Endodermal cell (in vitro differentiated cells): ENCODE measurements at regions not wholly inside any gene's neighbourhood (a gene's known extent, or its start where the extent isn't known, plus 50 kb on each side); places are given as distances from the start of the nearest gene placed in this dataset.
A peak's percentile ranks its signal among the peaks of the same experiment; 100 is the strongest.

Source experiments
- DNase-seq: peaks from one replicate; pipeline ENCODE4 v3.0.0-alpha.2; 2017
- H3K27ac ChIP-seq: 2 replicates; pipeline ENCODE4 v1.5.1; 2013; ENCODE audit warnings: mild to moderate bottlenecking, low read depth, low read length, moderate library complexity
- H3K27me3 ChIP-seq: 2 replicates; pipeline ENCODE4 v1.6.1; 2013; ENCODE audit warnings: mild to moderate bottlenecking, low read length, moderate library complexity; ENCODE audit not compliant: insufficient read depth, control insufficient read depth, poor library complexity, severe bottlenecking
- H3K36me3 ChIP-seq: 2 replicates; pipeline ENCODE4 v1.7.0; 2013; ENCODE audit warnings: mild to moderate bottlenecking, low read length, moderate library complexity; ENCODE audit not compliant: control insufficient read depth, insufficient read depth
- H3K4me1 ChIP-seq: one replicate; pipeline ENCODE4 v1.7.0; 2013; ENCODE audit warnings: low read length; ENCODE audit not compliant: control insufficient read depth, insufficient read depth
- H3K4me3 ChIP-seq: 2 replicates; pipeline ENCODE4 v1.5.1; 2013; ENCODE audit warnings: mild to moderate bottlenecking, low read length, moderate library complexity
- H3K9ac ChIP-seq: 2 replicates; pipeline ENCODE4 v1.6.1; 2013; ENCODE audit warnings: mild to moderate bottlenecking, low read length, moderate library complexity; ENCODE audit not compliant: poor library complexity, severe bottlenecking; ENCODE audit errors: extremely low read depth
- H3K9me3 ChIP-seq: 2 replicates; pipeline ENCODE4 v1.6.1; 2013; ENCODE audit warnings: mild to moderate bottlenecking, low read length, moderate library complexity; ENCODE audit not compliant: control insufficient read depth
- H3K27ac Mint-ChIP-seq: 2 replicates; pipeline ENCODE4 v1.8.0; 2020; ENCODE audit warnings: mixed read lengths
- H3K27me3 Mint-ChIP-seq: 2 replicates; pipeline ENCODE4 v1.8.0; 2021; ENCODE audit warnings: mild to moderate bottlenecking, mixed read lengths; ENCODE audit not compliant: insufficient read depth
- H3K36me3 Mint-ChIP-seq: 2 replicates; pipeline ENCODE4 v1.8.0; 2020; ENCODE audit warnings: low read depth, mixed read lengths
- H3K4me1 Mint-ChIP-seq: 2 replicates; pipeline ENCODE4 v1.8.0; 2020; ENCODE audit warnings: mixed read lengths
- H3K4me3 Mint-ChIP-seq: 2 replicates; pipeline ENCODE4 v1.8.0; 2020; ENCODE audit warnings: mild to moderate bottlenecking, moderate library complexity, mixed read lengths
- H3K9me3 Mint-ChIP-seq: 2 replicates; pipeline ENCODE4 v1.8.0; 2020; ENCODE audit warnings: mild to moderate bottlenecking, mixed read lengths
- WGBS, 2 experiments: methylation state at CpG; one replicate each; pipeline versions ENCODE4 v1.1.5 to v1.1.7; 2013; ENCODE audit warnings: missing lambda C conversion rate in 2 of 2, mixed read lengths in 1 of 2; ENCODE audit not compliant: insufficient coverage in 1 of 2, insufficient read length in 1 of 2; 5-methylcytosine and 5-hydroxymethylcytosine counted together
- TF ChIP-seq, protein P1 (sequence below): fragments of 200-600 bp; sonication (generic); conservative IDR thresholded peaks from 2 replicates; pipeline ENCODE4 v1.5.0; 2021; ENCODE audit warnings: antibody characterized with exemption, mild to moderate bottlenecking

DNA sequence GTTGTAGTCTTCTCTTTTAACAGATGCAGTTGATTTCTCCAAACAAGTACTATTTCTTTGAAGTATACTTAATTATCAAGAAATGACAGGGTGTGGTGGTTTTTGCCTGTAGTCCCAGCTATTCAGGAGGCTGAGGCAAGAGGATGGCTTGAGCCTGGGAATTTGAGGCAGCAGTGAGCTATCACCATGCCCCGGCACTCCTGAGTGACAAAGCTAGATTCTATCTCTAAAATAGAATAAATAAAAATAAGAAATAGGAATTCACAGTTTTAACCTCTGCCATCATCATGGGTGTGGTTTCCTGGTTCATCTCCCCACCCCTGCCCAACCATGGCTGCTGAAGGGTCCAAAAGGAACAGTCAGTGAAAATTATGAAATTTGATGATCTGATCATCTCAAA is 290.2 kb upstream of the FLRT2 start:
- H3K9me3 Mint-ChIP-seq: no peaks in the 10 kb centered on the region
- H3K27me3 Mint-ChIP-seq: no peaks in the 10 kb centered on the region
- Histone ChIP-seq H3K4me3 (no peak overlapping the region), H3K9ac (no peak overlapping the region), H3K9me3 (no peaks in the 10 kb centered on the region), H3K4me1 (no peaks in the 10 kb centered on the region), H3K36me3 (no peaks in the 10 kb centered on the region), H3K27ac (no peak overlapping the region), H3K27me3 (no peaks in the 10 kb centered on the region)
- no CpG with 5 or more reads among the region's 1 CpG for WGBS, 2 experiments
- H3K27ac Mint-ChIP-seq: no peak overlapping the region
- no peak overlapping the region for H3K4me3 Mint-ChIP-seq
- H3K36me3 Mint-ChIP-seq: no peaks in the 10 kb centered on the region
- peaks cover 4% of the 10 kb centered on the region for H3K4me1 Mint-ChIP-seq
- no peak for DNase-seq
- TF ChIP-seq, protein P1, sequence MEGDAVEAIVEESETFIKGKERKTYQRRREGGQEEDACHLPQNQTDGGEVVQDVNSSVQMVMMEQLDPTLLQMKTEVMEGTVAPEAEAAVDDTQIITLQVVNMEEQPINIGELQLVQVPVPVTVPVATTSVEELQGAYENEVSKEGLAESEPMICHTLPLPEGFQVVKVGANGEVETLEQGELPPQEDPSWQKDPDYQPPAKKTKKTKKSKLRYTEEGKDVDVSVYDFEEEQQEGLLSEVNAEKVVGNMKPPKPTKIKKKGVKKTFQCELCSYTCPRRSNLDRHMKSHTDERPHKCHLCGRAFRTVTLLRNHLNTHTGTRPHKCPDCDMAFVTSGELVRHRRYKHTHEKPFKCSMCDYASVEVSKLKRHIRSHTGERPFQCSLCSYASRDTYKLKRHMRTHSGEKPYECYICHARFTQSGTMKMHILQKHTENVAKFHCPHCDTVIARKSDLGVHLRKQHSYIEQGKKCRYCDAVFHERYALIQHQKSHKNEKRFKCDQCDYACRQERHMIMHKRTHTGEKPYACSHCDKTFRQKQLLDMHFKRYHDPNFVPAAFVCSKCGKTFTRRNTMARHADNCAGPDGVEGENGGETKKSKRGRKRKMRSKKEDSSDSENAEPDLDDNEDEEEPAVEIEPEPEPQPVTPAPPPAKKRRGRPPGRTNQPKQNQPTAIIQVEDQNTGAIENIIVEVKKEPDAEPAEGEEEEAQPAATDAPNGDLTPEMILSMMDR: no peak

DNA sequence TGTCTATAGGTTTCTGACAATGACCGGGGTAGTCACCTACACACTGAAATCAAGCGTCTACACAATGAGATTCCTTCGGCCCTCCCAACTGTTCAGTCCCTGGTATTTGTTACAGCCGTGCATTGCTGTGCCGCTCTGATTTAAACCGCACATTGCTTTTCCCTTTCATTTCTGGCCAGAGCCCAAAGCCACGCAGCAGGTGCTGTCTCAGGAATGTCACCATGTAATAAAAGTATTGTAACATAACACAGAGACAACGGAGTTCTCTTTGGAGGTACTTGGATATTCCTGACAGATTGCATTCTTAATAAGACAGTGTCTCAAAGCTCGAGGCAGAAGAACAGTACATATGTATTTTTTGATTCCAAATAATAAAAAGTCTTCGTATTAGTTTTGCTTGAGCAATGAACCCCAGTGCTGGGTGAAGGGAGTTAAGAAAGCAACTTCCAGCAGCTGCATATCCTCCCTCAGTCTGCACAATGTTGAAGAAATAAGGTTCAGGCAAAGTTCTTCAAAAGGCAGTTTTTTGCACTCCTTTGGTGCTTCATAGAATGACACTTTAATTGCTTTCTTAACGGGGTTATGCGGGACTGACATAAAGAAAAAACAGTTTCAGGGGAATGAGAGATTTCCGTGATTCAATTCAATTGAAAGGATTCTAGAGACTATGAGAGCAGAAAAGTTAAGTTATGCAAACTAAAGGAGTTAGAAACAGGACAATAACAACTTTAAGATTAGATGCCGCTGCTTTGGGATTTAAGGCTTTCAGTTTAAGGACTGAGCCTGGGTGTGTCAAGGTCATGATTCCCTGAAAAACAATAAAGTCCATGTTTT is 288.7 kb upstream of the FLRT2 start:
- Mint-ChIP-seq H3K4me3 (no peak overlapping the region), H3K4me1 (peaks cover 4% of the 10 kb centered on the region), H3K27me3 (no peaks in the 10 kb centered on the region), H3K27ac (no peak overlapping the region), H3K36me3 (no peaks in the 10 kb centered on the region), H3K9me3 (no peaks in the 10 kb centered on the region)
- no peaks in the 10 kb centered on the region for H3K27me3 ChIP-seq
- TF ChIP-seq, protein P1: no peak
- H3K9me3 ChIP-seq: no peaks in the 10 kb centered on the region
- H3K4me3 ChIP-seq: no peak overlapping the region
- 86 to 94% methylated on average over 10 to 14 of the region's 14 CpGs for WGBS, 2 experiments
- no peaks in the 10 kb centered on the region for H3K36me3 ChIP-seq
- DNase-seq: no peak
- H3K27ac ChIP-seq: peak overlapping the region; percentile 29
- H3K4me1 ChIP-seq: no peaks in the 10 kb centered on the region
- no peak overlapping the region for H3K9ac ChIP-seq

DNA sequence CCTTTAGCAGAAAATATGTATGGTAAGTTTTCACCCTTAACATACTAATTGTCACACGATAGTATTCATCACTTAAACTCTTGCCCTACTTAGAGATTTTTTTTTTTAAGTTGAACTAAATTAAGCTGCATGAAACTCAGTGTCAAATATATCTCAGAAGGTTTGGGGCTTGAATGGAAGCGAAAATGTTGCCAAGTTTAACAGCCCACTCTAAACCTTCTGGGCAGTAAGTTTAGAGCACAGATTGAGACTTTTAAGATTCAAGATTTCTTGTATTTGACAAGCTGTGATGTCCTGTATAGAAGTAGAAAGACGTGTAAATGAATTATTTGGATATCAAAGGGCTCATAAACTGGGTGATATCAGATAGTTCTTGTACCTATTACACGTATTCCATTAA is 287.3 kb upstream of the FLRT2 start:
- no peaks in the 10 kb centered on the region for H3K9me3 ChIP-seq
- 94 to 100% methylated on average over 3 to 4 of the region's 4 CpGs for WGBS, 2 experiments
- Mint-ChIP-seq H3K4me1 (peaks cover 4% of the 10 kb centered on the region), H3K36me3 (no peaks in the 10 kb centered on the region), H3K4me3 (no peak overlapping the region), H3K27me3 (no peaks in the 10 kb centered on the region), H3K9me3 (no peaks in the 10 kb centered on the region), H3K27ac (no peak overlapping the region)
- H3K4me1 ChIP-seq: no peaks in the 10 kb centered on the region
- H3K9ac ChIP-seq: no peak overlapping the region
- no peak for DNase-seq
- no peaks in the 10 kb centered on the region for H3K27me3 ChIP-seq
- TF ChIP-seq, protein P1: no peak
- H3K27ac ChIP-seq: no peak overlapping the region
- no peaks in the 10 kb centered on the region for H3K36me3 ChIP-seq
- no peak overlapping the region for H3K4me3 ChIP-seq
